ENCODE measurements at regions not wholly inside any gene's neighbourhood (a gene's known extent, or its start where the extent isn't known, plus 50 kb on each side); places are given as distances from the start of the nearest gene placed in this dataset.

GRCh38 chr17:77717941-77718668, 240.4 kb upstream of the TNRC6C start:
- TF ChIP-seq, protein P1, sequence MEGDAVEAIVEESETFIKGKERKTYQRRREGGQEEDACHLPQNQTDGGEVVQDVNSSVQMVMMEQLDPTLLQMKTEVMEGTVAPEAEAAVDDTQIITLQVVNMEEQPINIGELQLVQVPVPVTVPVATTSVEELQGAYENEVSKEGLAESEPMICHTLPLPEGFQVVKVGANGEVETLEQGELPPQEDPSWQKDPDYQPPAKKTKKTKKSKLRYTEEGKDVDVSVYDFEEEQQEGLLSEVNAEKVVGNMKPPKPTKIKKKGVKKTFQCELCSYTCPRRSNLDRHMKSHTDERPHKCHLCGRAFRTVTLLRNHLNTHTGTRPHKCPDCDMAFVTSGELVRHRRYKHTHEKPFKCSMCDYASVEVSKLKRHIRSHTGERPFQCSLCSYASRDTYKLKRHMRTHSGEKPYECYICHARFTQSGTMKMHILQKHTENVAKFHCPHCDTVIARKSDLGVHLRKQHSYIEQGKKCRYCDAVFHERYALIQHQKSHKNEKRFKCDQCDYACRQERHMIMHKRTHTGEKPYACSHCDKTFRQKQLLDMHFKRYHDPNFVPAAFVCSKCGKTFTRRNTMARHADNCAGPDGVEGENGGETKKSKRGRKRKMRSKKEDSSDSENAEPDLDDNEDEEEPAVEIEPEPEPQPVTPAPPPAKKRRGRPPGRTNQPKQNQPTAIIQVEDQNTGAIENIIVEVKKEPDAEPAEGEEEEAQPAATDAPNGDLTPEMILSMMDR (conservative IDR thresholded peaks at IDR 0.05), result no peak
- no peak for TF ChIP-seq ZFX (IDR thresholded peaks at IDR 0.05)

Measured in C4-2B (cell line).